ENCODE measurements at regions not wholly inside any gene's neighbourhood (a gene's known extent, or its start where the extent isn't known, plus 50 kb on each side); places are given as distances from the start of the nearest gene placed in this dataset.
"Not testable (repeated sequence)": the region's sequence is repeated elsewhere in the genome, so short reads cannot be mapped to it uniquely, and the experiment has no call there.

- DNase-seq (ENCODE audit: low spot score), result no peak
Observed at GRCh38 chr5:43926923-43927322, 323.9 kb downstream of the NNT start.

GRCh38 chr5:43920422-43920821 lies 317.4 kb downstream of the NNT start:
- no peak for DNase-seq (ENCODE audit: low spot score)

- DNase-seq (ENCODE audit: low spot score), result no peak
Observed at GRCh38 chr5:43917925-43918324, 314.9 kb downstream of the NNT start.

- DNase-seq (ENCODE audit: low spot score), result no peak
Observed at GRCh38 chr5:43903129-43903528, 300.1 kb downstream of the NNT start.

- no peak for DNase-seq (ENCODE audit: low spot score)
Observed at GRCh38 chr5:43900974-43901373, 298.0 kb downstream of the NNT start.

- DNase-seq (ENCODE audit: low spot score), result no peak
Observed at GRCh38 chr5:43895876-43896275, 292.9 kb downstream of the NNT start.

- DNase-seq (ENCODE audit: low spot score), result no peak
Observed at GRCh38 chr5:43893951-43894684, 291.1 kb downstream of the NNT start.

- DNase-seq (ENCODE audit: low spot score), result no peak
Observed at GRCh38 chr5:43891112-43891511, 288.1 kb downstream of the NNT start.

GRCh38 chr5:43889233-43889632 lies 286.3 kb downstream of the NNT start:
- no peak for DNase-seq (ENCODE audit: low spot score)

GRCh38 chr5:43875741-43876140 lies 272.8 kb downstream of the NNT start:
- no peak for DNase-seq (ENCODE audit: low spot score)

- DNase-seq (ENCODE audit: low spot score), result peak; percentile 40
Observed at GRCh38 chr5:43874772-43875171, 271.8 kb downstream of the NNT start.

- no peak for DNase-seq (ENCODE audit: low spot score)
Observed at GRCh38 chr5:43873791-43874190, 270.8 kb downstream of the NNT start.

GRCh38 chr5:43859309-43859708 lies 256.3 kb downstream of the NNT start:
- no peak for DNase-seq (ENCODE audit: low spot score)

GRCh38 chr5:43855452-43855851 lies 252.5 kb downstream of the NNT start:
- DNase-seq (ENCODE audit: low spot score), result no peak

- no peak for DNase-seq (ENCODE audit: low spot score)
Observed at GRCh38 chr5:43854697-43855292, 251.8 kb downstream of the NNT start.

GRCh38 chr5:43852279-43852678 lies 249.3 kb downstream of the NNT start:
- no peak for DNase-seq (ENCODE audit: low spot score)

GRCh38 chr5:43851741-43852140 lies 248.8 kb downstream of the NNT start:
- DNase-seq (ENCODE audit: low spot score), result no peak

GRCh38 chr5:43840424-43841125 lies 237.6 kb downstream of the NNT start:
- DNase-seq (ENCODE audit: low spot score), result no peak

GRCh38 chr5:43839218-43839617 lies 236.2 kb downstream of the NNT start:
- peak; percentile 47 for DNase-seq (ENCODE audit: low spot score)

- no peak for DNase-seq (ENCODE audit: low spot score)
Observed at GRCh38 chr5:43837996-43838395, 235.0 kb downstream of the NNT start.

GRCh38 chr5:43837091-43837490 lies 234.1 kb downstream of the NNT start:
- DNase-seq (ENCODE audit: low spot score), result no peak

GRCh38 chr5:43833961-43834360 lies 231.0 kb downstream of the NNT start:
- DNase-seq (ENCODE audit: low spot score), result no peak

- not testable (repeated sequence) for DNase-seq (ENCODE audit: low spot score)
Observed at GRCh38 chr5:43824325-43824964, 221.5 kb downstream of the NNT start.

All from GM03348 (cell line).